ENCODE measurements at regions not wholly inside any gene's neighbourhood (a gene's known extent, or its start where the extent isn't known, plus 50 kb on each side); places are given as distances from the start of the nearest gene placed in this dataset.
A peak's percentile ranks its signal among the peaks of the same experiment; 100 is the strongest.

DNA sequence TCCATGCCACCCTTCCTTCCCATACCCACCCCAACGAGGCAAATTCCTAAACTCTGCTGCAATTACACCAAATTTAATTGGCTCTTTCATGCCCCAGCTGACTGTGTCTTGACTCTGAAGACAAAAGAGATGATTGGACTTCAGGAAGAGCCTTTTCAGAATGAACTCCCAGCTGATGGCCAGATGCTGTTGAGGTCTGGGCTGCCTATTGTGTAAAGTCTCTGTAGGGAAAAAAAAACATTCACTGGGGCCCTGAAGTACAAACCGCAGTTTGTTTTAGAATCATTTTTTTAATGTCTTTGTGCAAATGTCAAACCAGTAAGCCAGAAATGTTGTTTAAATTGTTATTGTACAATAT, 174.8 kb downstream of the HHIP start:
- no TSS peak for BruUV-seq (replicated peaks)
- H3K9ac ChIP-seq (replicated peaks; ENCODE audit: extremely low read depth, insufficient read depth, low read length), result no peak overlapping the region
- dilution Hi-C loops (cut with MboI; ENCODE audit: extremely low pct_ligation_motif_present, low sequenced_read_pairs), result no loop called here
- ChIA-PET POLR2A (no interaction called here), CTCF (no interaction called here)
- H3K4me2 ChIP-seq (ENCODE audit: insufficient read depth, low read length), result no peak overlapping the region
- no peak for TF ChIP-seq POLR2AphosphoS5 (IDR thresholded peaks at IDR 0.05; ENCODE audit: insufficient read depth, low read depth, low read length)
- no peak for TF ChIP-seq POLR2A (IDR thresholded peaks at IDR 0.05; ENCODE audit: low read depth, low read length)
- no peak for TF ChIP-seq FOS (IDR thresholded peaks at IDR 0.05; ENCODE audit: borderline replicate concordance, insufficient read depth, low read length)
- TF ChIP-seq, protein P1, sequence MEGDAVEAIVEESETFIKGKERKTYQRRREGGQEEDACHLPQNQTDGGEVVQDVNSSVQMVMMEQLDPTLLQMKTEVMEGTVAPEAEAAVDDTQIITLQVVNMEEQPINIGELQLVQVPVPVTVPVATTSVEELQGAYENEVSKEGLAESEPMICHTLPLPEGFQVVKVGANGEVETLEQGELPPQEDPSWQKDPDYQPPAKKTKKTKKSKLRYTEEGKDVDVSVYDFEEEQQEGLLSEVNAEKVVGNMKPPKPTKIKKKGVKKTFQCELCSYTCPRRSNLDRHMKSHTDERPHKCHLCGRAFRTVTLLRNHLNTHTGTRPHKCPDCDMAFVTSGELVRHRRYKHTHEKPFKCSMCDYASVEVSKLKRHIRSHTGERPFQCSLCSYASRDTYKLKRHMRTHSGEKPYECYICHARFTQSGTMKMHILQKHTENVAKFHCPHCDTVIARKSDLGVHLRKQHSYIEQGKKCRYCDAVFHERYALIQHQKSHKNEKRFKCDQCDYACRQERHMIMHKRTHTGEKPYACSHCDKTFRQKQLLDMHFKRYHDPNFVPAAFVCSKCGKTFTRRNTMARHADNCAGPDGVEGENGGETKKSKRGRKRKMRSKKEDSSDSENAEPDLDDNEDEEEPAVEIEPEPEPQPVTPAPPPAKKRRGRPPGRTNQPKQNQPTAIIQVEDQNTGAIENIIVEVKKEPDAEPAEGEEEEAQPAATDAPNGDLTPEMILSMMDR (IDR thresholded peaks at IDR 0.05; ENCODE audit: extremely low read depth in 1 of 2, insufficient read depth in 1 of 2, low read depth in 1 of 2, low read length in 2 of 2), result no peak
- no peak for TF ChIP-seq JUN (IDR thresholded peaks at IDR 0.05; ENCODE audit: borderline replicate concordance, insufficient read depth, insufficient read length, low read depth)
- no peak for TF ChIP-seq GATA2 (IDR thresholded peaks at IDR 0.05; ENCODE audit: insufficient read depth, insufficient read length, low read depth, low read length)
- intact Hi-C loops (cut with micrococcal nuclease), result no loop called here
- no peaks in the 10 kb centered on the region for H3K36me3 ChIP-seq (ENCODE audit: control insufficient read depth in 2 of 2, extremely low read depth in 1 of 2, insufficient read depth in 2 of 2, low read length in 2 of 2)
- no peaks in the 10 kb centered on the region for H3K4me1 ChIP-seq (ENCODE audit: control insufficient read depth, extremely low read depth, insufficient read depth, low read length)
- H3K27ac ChIP-seq (ENCODE audit: insufficient read depth, low read depth, low read length), result no peak overlapping the region
- DNase-seq (ENCODE audit: low read depth, low spot score) (no peak), FAIRE-seq (peak; percentile 47)
- H2AFZ ChIP-seq (ENCODE audit: low read depth, low read length), result no peak overlapping the region
- no peaks in the 10 kb centered on the region for H3K9me1 ChIP-seq (replicated peaks; ENCODE audit: control insufficient read depth, extremely low read depth, insufficient read depth, low read length)
- no peaks in the 10 kb centered on the region for H4K20me1 ChIP-seq (replicated peaks; ENCODE audit: control insufficient read depth, extremely low read depth, insufficient read depth, low read length)
- no peaks in the 10 kb centered on the region for H3K27me3 ChIP-seq (ENCODE audit: control insufficient read depth in 2 of 2, insufficient read depth in 2 of 2, low read length in 2 of 2)
- H3K9me3 ChIP-seq (replicated peaks; ENCODE audit: control insufficient read depth, insufficient read depth, low read length), result no peaks in the 10 kb centered on the region
- no peaks in the 10 kb centered on the region for H3K79me2 ChIP-seq (ENCODE audit: control insufficient read depth, insufficient read depth, low read length)
- no peak overlapping the region for H3K4me3 ChIP-seq (replicated peaks in 1 of 3; ENCODE audit: insufficient read depth in 1 of 3, low read depth in 1 of 3, low read length in 3 of 3)

DNA sequence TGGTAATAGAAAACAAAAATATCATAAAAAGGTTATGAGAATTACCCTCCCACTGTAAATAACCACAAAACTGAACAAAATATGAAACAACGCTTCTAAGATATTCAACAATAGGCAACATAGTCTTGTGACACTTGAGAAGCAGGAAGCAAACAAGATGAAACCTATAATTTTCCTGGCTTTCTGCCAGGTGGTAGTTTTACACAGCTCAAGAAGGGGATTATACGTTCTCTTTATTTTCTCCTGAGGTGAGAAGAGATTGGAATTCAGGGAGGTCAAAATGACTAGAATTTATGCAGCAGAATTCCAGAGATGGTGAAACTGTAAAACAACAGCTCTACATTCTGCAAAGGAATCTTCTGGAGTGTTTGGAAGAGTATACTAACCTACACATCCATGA, 186.0 kb downstream of the HHIP start:
- Histone ChIP-seq H2AFZ (ENCODE audit: low read depth, low read length) (no peak overlapping the region), H3K9me3 (replicated peaks; ENCODE audit: control insufficient read depth, insufficient read depth, low read length) (no peaks in the 10 kb centered on the region), H3K9ac (replicated peaks; ENCODE audit: extremely low read depth, insufficient read depth, low read length) (no peak overlapping the region), H3K4me1 (ENCODE audit: control insufficient read depth, extremely low read depth, insufficient read depth, low read length) (no peaks in the 10 kb centered on the region), H3K9me1 (replicated peaks; ENCODE audit: control insufficient read depth, extremely low read depth, insufficient read depth, low read length) (no peaks in the 10 kb centered on the region), H4K20me1 (replicated peaks; ENCODE audit: control insufficient read depth, extremely low read depth, insufficient read depth, low read length) (no peaks in the 10 kb centered on the region), H3K36me3 (ENCODE audit: control insufficient read depth in 2 of 2, extremely low read depth in 1 of 2, insufficient read depth in 2 of 2, low read length in 2 of 2) (no peaks in the 10 kb centered on the region), H3K27ac (ENCODE audit: insufficient read depth, low read depth, low read length) (no peak overlapping the region), H3K27me3 (ENCODE audit: control insufficient read depth in 2 of 2, insufficient read depth in 2 of 2, low read length in 2 of 2) (peaks cover 0 to 2% of the 10 kb centered on the region in 2 experiments), H3K79me2 (ENCODE audit: control insufficient read depth, insufficient read depth, low read length) (no peaks in the 10 kb centered on the region), H3K4me3 (replicated peaks in 1 of 3; ENCODE audit: insufficient read depth in 1 of 3, low read depth in 1 of 3, low read length in 3 of 3) (no peak overlapping the region), H3K4me2 (ENCODE audit: insufficient read depth, low read length) (no peak overlapping the region)
- POLR2A ChIA-PET, result no interaction called here
- CTCF ChIA-PET, result interaction anchor here (1.6 kb wide), 1 partner anchor 26 kb away, joined by 5 read pairs; no protein-coding TSS in a partner anchor
- FAIRE-seq (no peak), DNase-seq (ENCODE audit: low read depth, low spot score) (peak; percentile 26)
- TF ChIP-seq POLR2A (IDR thresholded peaks at IDR 0.05; ENCODE audit: low read depth, low read length) (no peak), JUN (IDR thresholded peaks at IDR 0.05; ENCODE audit: borderline replicate concordance, insufficient read depth, insufficient read length, low read depth) (no peak), EZH2 (IDR thresholded peaks at IDR 0.05; ENCODE audit: borderline replicate concordance, low read depth, low read length, severe bottlenecking) (no peak), GATA2 (IDR thresholded peaks at IDR 0.05; ENCODE audit: insufficient read depth, insufficient read length, low read depth, low read length) (no peak), POLR2AphosphoS5 (IDR thresholded peaks at IDR 0.05; ENCODE audit: insufficient read depth, low read depth, low read length) (no peak), MYC (IDR thresholded peaks at IDR 0.05; ENCODE audit: low read depth, low read length) (no peak), FOS (IDR thresholded peaks at IDR 0.05; ENCODE audit: borderline replicate concordance, insufficient read depth, low read length) (no peak)
- TF ChIP-seq, protein P2, sequence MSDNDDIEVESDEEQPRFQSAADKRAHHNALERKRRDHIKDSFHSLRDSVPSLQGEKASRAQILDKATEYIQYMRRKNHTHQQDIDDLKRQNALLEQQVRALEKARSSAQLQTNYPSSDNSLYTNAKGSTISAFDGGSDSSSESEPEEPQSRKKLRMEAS (IDR thresholded peaks at IDR 0.05; ENCODE audit: insufficient read depth, insufficient read length), result no peak
- TF ChIP-seq, protein P1 (IDR thresholded peaks at IDR 0.05; ENCODE audit: extremely low read depth in 1 of 2, insufficient read depth in 1 of 2, low read depth in 1 of 2, low read length in 2 of 2), result no peak
- intact Hi-C loops (cut with micrococcal nuclease) (no loop called here), dilution Hi-C loops (cut with MboI; ENCODE audit: extremely low pct_ligation_motif_present, low sequenced_read_pairs) (no loop called here)
- BruUV-seq (replicated peaks), result no TSS peak
